OCI-LY3 (cell line): ENCODE measurements at regions not wholly inside any gene's neighbourhood (a gene's known extent, or its start where the extent isn't known, plus 50 kb on each side); places are given as distances from the start of the nearest gene placed in this dataset.

Experiments
- H2AFZ ChIP-seq: fragments of 200-600, 300-600 bp; shearing (Covaris generic); 2 replicates; pipeline ENCODE4 v1.6.0; 2014; ENCODE audit warnings: antibody characterized with exemption, low read depth, low read length
- H3K27ac ChIP-seq: fragments of 200-600, 300-600 bp; sonication (generic); 2 replicates; pipeline ENCODE4 v1.5.1; 2014; ENCODE audit warnings: mild to moderate bottlenecking, low read length, moderate library complexity, mixed read lengths
- H3K27me3 ChIP-seq: fragments of 200-600, 300-600 bp; sonication (generic); 2 replicates; pipeline ENCODE4 v1.6.1; 2014; ENCODE audit warnings: low read depth, low read length, mixed read lengths
- H3K36me3 ChIP-seq: fragments of 200-600, 300-600 bp; sonication (generic); replicated peaks from 2 replicates; pipeline ENCODE3; 2014; ENCODE audit warnings: low read depth, low read length, mixed read lengths
- H3K4me1 ChIP-seq: fragments of 300-600, 200-600 bp; sonication (generic); 2 replicates; pipeline ENCODE4 v1.6.1; 2014; ENCODE audit warnings: low read length, mixed read lengths
- H3K4me2 ChIP-seq: fragments of 200-600, 300-600 bp; sonication (generic); 2 replicates; pipeline ENCODE4 v1.6.1; 2014; ENCODE audit warnings: low read length, mixed read lengths
- H3K4me3 ChIP-seq: fragments of 300-600, 200-600 bp; sonication (generic); 2 replicates; pipeline ENCODE4 v1.5.1; 2014; ENCODE audit warnings: antibody characterized with exemption, mild to moderate bottlenecking, low read length, moderate library complexity
- H3K79me2 ChIP-seq: fragments of 300-600, 200-600 bp; shearing (Covaris generic); 2 replicates; pipeline ENCODE4 v1.6.1; 2014; ENCODE audit warnings: mild to moderate bottlenecking, low read length, mixed read lengths
- H3K9ac ChIP-seq: fragments of 300-600, 200-600 bp; shearing (Covaris generic); 2 replicates; pipeline ENCODE4 v1.6.0; 2014; ENCODE audit warnings: mild to moderate bottlenecking, low read length, moderate library complexity
- H3K9me3 ChIP-seq: fragments of 200-600, 300-600 bp; shearing (Covaris generic); 2 replicates; pipeline ENCODE4 v1.6.1; 2014; ENCODE audit warnings: low read length, mixed read lengths; ENCODE audit not compliant: insufficient read depth
- H4K20me1 ChIP-seq: fragments of 200-600, 300-600 bp; sonication (generic); 2 replicates; pipeline ENCODE4 v1.6.1; 2016; ENCODE audit warnings: low read length, mixed read lengths; ENCODE audit not compliant: insufficient read depth
- CTCF ChIP-seq: fragments of 200-600, 300-600 bp; sonication (generic); IDR thresholded peaks from 2 replicates; pipeline ENCODE4 v1.5.1; 2014; ENCODE audit warnings: antibody characterized with exemption, low read length, low read depth
- EZH2phosphoT487 ChIP-seq: fragments of 200-600 bp; shearing (Covaris generic); IDR thresholded peaks from 2 replicates; pipeline ENCODE4 v1.6.1; 2018; ENCODE audit warnings: antibody characterized with exemption, mixed run types, low read depth

- TF ChIP-seq CTCF = no peak
- no peak for TF ChIP-seq EZH2phosphoT487
- no peak overlapping the region for H3K9ac ChIP-seq
- H3K27ac ChIP-seq = no peak overlapping the region
- no peak overlapping the region for H2AFZ ChIP-seq
- no peaks in the 10 kb centered on the region for H3K79me2 ChIP-seq
- no peaks in the 10 kb centered on the region for H3K36me3 ChIP-seq
- H3K4me1 ChIP-seq = no peaks in the 10 kb centered on the region
- no peaks in the 10 kb centered on the region for H4K20me1 ChIP-seq
- no peaks in the 10 kb centered on the region for H3K27me3 ChIP-seq
- H3K4me2 ChIP-seq = no peak overlapping the region
- no peak overlapping the region for H3K4me3 ChIP-seq
- no peaks in the 10 kb centered on the region for H3K9me3 ChIP-seq
Measured at GRCh38 chr10:124292911-124293615, 125.7 kb downstream of the OAT start.

GRCh38 chr10:124291001-124291701, 127.6 kb downstream of the OAT start:
- no peak overlapping the region for H3K27ac ChIP-seq
- H3K9ac ChIP-seq = no peak overlapping the region
- no peaks in the 10 kb centered on the region for H3K4me1 ChIP-seq
- no peak overlapping the region for H3K4me2 ChIP-seq
- no peaks in the 10 kb centered on the region for H4K20me1 ChIP-seq
- no peaks in the 10 kb centered on the region for H3K79me2 ChIP-seq
- no peaks in the 10 kb centered on the region for H3K36me3 ChIP-seq
- no peaks in the 10 kb centered on the region for H3K27me3 ChIP-seq
- no peak overlapping the region for H2AFZ ChIP-seq
- no peaks in the 10 kb centered on the region for H3K9me3 ChIP-seq
- TF ChIP-seq EZH2phosphoT487 (no peak), CTCF (no peak)
- H3K4me3 ChIP-seq = no peak overlapping the region

GRCh38 chr10:124289851-124290795, 128.6 kb downstream of the OAT start:
- no peak overlapping the region for H3K4me2 ChIP-seq
- H3K9ac ChIP-seq = no peak overlapping the region
- no peak for TF ChIP-seq CTCF
- TF ChIP-seq EZH2phosphoT487 = no peak
- H3K27ac ChIP-seq = no peak overlapping the region
- H4K20me1 ChIP-seq = no peaks in the 10 kb centered on the region
- H3K79me2 ChIP-seq = no peaks in the 10 kb centered on the region
- no peak overlapping the region for H2AFZ ChIP-seq
- H3K36me3 ChIP-seq = no peaks in the 10 kb centered on the region
- no peaks in the 10 kb centered on the region for H3K9me3 ChIP-seq
- no peaks in the 10 kb centered on the region for H3K4me1 ChIP-seq
- H3K4me3 ChIP-seq = no peak overlapping the region
- no peaks in the 10 kb centered on the region for H3K27me3 ChIP-seq
